Esophagus squamous epithelium (tissue), 4 donors: ENCODE measurements at regions not wholly inside any gene's neighbourhood (a gene's known extent, or its start where the extent isn't known, plus 50 kb on each side); places are given as distances from the start of the nearest gene placed in this dataset.

Experiments used
- POLR2A ChIP-seq, 4 donors: fragments of 450-650 bp; IDR thresholded peaks; one replicate each; pipeline ENCODE4 v1.6.1; 2017; ENCODE audit warnings: antibody characterized with exemption in 4 of 4, mild to moderate bottlenecking in 4 of 4, moderate library complexity in 3 of 4
- TF ChIP-seq, protein P1 (sequence below), 6 experiments: fragments of 450-650 bp in 4 of 6; fragments of 200-600 bp in 2 of 6; sonication (generic) in 2 of 6; IDR thresholded peaks; one replicate each; pipeline ENCODE4 v1.5.1; 2016 to 2019; ENCODE audit warnings: antibody characterized with exemption in 6 of 6, mild to moderate bottlenecking in 4 of 6, moderate library complexity in 4 of 6

GRCh38 chr6:166860392-166860791, 96.0 kb downstream of the RNASET2 start:
- TF ChIP-seq, protein P1, sequence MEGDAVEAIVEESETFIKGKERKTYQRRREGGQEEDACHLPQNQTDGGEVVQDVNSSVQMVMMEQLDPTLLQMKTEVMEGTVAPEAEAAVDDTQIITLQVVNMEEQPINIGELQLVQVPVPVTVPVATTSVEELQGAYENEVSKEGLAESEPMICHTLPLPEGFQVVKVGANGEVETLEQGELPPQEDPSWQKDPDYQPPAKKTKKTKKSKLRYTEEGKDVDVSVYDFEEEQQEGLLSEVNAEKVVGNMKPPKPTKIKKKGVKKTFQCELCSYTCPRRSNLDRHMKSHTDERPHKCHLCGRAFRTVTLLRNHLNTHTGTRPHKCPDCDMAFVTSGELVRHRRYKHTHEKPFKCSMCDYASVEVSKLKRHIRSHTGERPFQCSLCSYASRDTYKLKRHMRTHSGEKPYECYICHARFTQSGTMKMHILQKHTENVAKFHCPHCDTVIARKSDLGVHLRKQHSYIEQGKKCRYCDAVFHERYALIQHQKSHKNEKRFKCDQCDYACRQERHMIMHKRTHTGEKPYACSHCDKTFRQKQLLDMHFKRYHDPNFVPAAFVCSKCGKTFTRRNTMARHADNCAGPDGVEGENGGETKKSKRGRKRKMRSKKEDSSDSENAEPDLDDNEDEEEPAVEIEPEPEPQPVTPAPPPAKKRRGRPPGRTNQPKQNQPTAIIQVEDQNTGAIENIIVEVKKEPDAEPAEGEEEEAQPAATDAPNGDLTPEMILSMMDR (IDR thresholded peaks at IDR 0.05): no peak
- TF ChIP-seq POLR2A (IDR thresholded peaks at IDR 0.05): no peak
